Spleen (tissue), 7 donors: ENCODE measurements at regions not wholly inside any gene's neighbourhood (a gene's known extent, or its start where the extent isn't known, plus 50 kb on each side); places are given as distances from the start of the nearest gene placed in this dataset.

Experiments
- POLR2A ChIP-seq, 3 donors: fragments of 450-650 bp; IDR thresholded peaks; one replicate each; pipeline ENCODE4 v1.5.1; 2017; ENCODE audit warnings: antibody characterized with exemption in 3 of 3, mild to moderate bottlenecking in 1 of 3
- POLR2AphosphoS5 ChIP-seq, 3 donors: sonication (generic); formaldehyde crosslinking; IDR thresholded peaks; one replicate each; pipeline ENCODE4 v1.5.1; 2017; ENCODE audit warnings: antibody characterized with exemption in 3 of 3
- TF ChIP-seq, protein P1 (sequence below), 11 experiments: fragments of 200-600 bp in 7 of 11; fragments of 450-650 bp in 4 of 11; sonication (generic) in 4 of 11; IDR thresholded peaks in 8 of 11; conservative IDR thresholded peaks in 3 of 11; 1 replicate in 7 of 11; 2 replicates in 4 of 11; pipeline versions ENCODE4 v1.4.0 to v1.8.0; 2016 to 2021; ENCODE audit warnings: antibody characterized with exemption in 11 of 11, inconsistent platforms in 4 of 11, mild to moderate bottlenecking in 1 of 11
- donor health status: DM: no; HTN: no; CAD: no; lungs with moderate emphysema.
- donor health status: DM: no; HTN: no; CAD: no.
- donor health status: DM: no; HTN: no; CAD: no.

DNA sequence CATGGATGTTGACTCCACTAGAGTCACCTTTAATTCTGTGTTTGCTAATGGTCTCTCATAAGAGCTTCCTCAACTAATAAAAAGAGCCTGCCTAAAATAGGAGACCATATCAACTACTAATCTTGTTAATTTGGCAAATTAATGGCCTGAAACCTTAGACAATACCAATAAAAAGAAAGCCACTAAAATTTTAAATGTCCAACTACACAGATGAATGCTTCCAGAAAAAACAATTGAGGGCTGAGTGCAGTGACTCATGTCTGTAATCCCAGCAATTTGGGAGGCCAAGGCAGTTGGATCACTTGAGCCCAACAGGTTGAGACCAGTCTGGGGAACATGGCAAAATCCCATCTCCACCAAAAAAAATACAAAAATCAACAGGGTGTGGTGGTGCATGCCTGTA lies 230.9 kb downstream of the NSUN3 start:
- TF ChIP-seq, protein P1, sequence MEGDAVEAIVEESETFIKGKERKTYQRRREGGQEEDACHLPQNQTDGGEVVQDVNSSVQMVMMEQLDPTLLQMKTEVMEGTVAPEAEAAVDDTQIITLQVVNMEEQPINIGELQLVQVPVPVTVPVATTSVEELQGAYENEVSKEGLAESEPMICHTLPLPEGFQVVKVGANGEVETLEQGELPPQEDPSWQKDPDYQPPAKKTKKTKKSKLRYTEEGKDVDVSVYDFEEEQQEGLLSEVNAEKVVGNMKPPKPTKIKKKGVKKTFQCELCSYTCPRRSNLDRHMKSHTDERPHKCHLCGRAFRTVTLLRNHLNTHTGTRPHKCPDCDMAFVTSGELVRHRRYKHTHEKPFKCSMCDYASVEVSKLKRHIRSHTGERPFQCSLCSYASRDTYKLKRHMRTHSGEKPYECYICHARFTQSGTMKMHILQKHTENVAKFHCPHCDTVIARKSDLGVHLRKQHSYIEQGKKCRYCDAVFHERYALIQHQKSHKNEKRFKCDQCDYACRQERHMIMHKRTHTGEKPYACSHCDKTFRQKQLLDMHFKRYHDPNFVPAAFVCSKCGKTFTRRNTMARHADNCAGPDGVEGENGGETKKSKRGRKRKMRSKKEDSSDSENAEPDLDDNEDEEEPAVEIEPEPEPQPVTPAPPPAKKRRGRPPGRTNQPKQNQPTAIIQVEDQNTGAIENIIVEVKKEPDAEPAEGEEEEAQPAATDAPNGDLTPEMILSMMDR (IDR thresholded peaks at IDR 0.05 in 8 of 11, conservative IDR thresholded peaks at IDR 0.05 in 3 of 11): no peak
- no peak for TF ChIP-seq POLR2A (IDR thresholded peaks at IDR 0.05)
- TF ChIP-seq POLR2AphosphoS5 (IDR thresholded peaks at IDR 0.05): no peak
